Osteocyte (in vitro differentiated cells): ENCODE measurements at regions not wholly inside any gene's neighbourhood (a gene's known extent, or its start where the extent isn't known, plus 50 kb on each side); places are given as distances from the start of the nearest gene placed in this dataset.

Experiments used
- DNase-seq: peaks from one replicate; pipeline ENCODE4 v3.0.0; 2021; ENCODE audit warnings: mixed read lengths; ENCODE audit not compliant: unreplicated experiment; ENCODE audit errors: extremely low spot score
- H3K27ac Mint-ChIP-seq: one replicate; pipeline ENCODE4 v1.8.0; 2021; ENCODE audit warnings: mild to moderate bottlenecking, mixed read lengths; ENCODE audit not compliant: unreplicated experiment
- H3K27me3 Mint-ChIP-seq: one replicate; pipeline ENCODE4 v1.8.0; 2021; ENCODE audit warnings: mixed read lengths; ENCODE audit not compliant: unreplicated experiment
- H3K36me3 Mint-ChIP-seq: one replicate; pipeline ENCODE4 v1.8.0; 2021; ENCODE audit warnings: mixed read lengths; ENCODE audit not compliant: unreplicated experiment
- H3K4me1 Mint-ChIP-seq: one replicate; pipeline ENCODE4 v1.8.0; 2021; ENCODE audit warnings: mixed read lengths; ENCODE audit not compliant: unreplicated experiment
- H3K4me3 Mint-ChIP-seq: one replicate; pipeline ENCODE4 v1.8.0; 2021; ENCODE audit warnings: mild to moderate bottlenecking, moderate library complexity, mixed read lengths; ENCODE audit not compliant: unreplicated experiment
- H3K9me3 Mint-ChIP-seq: one replicate; pipeline ENCODE4 v1.8.0; 2021; ENCODE audit warnings: mixed read lengths; ENCODE audit not compliant: unreplicated experiment
- TF ChIP-seq, protein P1 (sequence below): fragments of 200-600 bp; sonication (generic); IDR thresholded peaks from 2 replicates; pipeline ENCODE4 v1.5.0; 2021; ENCODE audit warnings: antibody characterized with exemption, mild to moderate bottlenecking, moderate library complexity

DNA sequence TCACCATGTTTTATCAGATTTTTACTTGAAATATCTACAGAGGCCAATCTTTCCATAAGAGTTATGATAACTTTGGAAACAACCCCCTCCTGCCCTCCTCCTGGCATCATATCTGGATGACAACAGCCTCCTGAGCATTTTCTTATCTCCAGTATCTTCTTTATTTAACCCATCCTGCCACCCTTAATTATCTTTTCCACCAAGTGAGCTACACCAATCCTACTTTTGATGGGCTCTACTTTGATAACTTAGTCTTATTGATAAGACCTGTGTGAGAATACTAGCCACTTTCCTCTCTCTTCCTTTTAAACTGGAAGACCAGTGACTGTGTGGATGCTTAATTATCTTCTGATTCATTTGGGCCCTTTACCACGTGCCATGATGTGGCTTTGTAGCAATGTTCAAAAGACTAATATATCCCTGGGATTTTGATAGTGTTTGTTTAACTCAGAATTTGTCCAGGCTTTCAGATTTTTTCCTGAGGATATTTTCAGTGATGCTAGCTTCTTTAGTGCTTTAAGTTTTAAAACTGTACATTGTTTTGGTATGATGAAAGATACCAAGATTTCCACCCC is 330.1 kb upstream of the GIMD1 start:
- H3K36me3 Mint-ChIP-seq, result peaks cover 2% of the 10 kb centered on the region
- TF ChIP-seq, protein P1, sequence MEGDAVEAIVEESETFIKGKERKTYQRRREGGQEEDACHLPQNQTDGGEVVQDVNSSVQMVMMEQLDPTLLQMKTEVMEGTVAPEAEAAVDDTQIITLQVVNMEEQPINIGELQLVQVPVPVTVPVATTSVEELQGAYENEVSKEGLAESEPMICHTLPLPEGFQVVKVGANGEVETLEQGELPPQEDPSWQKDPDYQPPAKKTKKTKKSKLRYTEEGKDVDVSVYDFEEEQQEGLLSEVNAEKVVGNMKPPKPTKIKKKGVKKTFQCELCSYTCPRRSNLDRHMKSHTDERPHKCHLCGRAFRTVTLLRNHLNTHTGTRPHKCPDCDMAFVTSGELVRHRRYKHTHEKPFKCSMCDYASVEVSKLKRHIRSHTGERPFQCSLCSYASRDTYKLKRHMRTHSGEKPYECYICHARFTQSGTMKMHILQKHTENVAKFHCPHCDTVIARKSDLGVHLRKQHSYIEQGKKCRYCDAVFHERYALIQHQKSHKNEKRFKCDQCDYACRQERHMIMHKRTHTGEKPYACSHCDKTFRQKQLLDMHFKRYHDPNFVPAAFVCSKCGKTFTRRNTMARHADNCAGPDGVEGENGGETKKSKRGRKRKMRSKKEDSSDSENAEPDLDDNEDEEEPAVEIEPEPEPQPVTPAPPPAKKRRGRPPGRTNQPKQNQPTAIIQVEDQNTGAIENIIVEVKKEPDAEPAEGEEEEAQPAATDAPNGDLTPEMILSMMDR, result no peak
- DNase-seq, result no peak
- H3K9me3 Mint-ChIP-seq, result peaks cover 12% of the 10 kb centered on the region
- peaks cover 24% of the 10 kb centered on the region for H3K4me1 Mint-ChIP-seq
- H3K27me3 Mint-ChIP-seq, result peaks cover 6% of the 10 kb centered on the region
- H3K27ac Mint-ChIP-seq, result no peak overlapping the region
- H3K4me3 Mint-ChIP-seq, result no peak overlapping the region

DNA sequence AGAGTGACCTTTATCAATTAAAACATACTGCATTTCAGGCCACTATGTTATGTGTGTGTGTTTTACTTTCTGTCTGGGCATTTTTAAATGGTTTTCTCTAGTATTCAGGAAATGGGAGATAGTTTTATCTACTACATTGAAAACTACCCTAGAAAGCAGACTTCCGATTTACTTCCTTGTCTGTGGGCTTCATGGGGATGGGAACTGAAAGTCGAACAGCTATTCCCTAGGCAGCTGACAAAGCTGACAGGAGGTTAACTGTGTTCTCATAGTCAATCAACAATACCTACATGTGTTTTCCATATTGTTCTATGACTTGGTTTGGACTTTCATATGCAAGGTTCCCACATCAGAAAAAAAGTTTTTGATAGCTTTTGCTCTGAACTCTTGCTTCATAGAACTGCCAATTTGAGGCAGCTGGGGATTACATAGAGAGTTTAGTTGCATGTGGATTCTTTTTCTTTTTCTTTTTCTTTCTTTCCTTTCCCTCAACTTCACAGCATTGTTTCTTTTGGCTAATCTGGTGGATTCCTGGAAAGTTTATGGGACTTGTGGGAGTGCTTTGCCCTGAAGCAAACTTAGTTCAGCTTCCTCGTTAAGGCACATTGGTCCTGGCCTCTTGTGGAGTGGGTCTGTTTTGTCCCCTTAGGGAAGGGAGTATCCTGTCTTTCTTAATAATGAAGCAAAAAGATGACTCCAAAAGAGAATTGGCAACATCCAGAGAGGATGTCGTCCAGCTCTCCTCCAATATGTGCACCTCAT is 327.1 kb upstream of the GIMD1 start:
- TF ChIP-seq, protein P1, result no peak
- Mint-ChIP-seq H3K9me3 (peaks cover 12% of the 10 kb centered on the region), H3K36me3 (peaks cover 2% of the 10 kb centered on the region), H3K27me3 (peaks cover 4% of the 10 kb centered on the region), H3K27ac (peak overlapping the region; percentile 51), H3K4me3 (no peak overlapping the region), H3K4me1 (peaks cover 24% of the 10 kb centered on the region)
- no peak for DNase-seq

DNA sequence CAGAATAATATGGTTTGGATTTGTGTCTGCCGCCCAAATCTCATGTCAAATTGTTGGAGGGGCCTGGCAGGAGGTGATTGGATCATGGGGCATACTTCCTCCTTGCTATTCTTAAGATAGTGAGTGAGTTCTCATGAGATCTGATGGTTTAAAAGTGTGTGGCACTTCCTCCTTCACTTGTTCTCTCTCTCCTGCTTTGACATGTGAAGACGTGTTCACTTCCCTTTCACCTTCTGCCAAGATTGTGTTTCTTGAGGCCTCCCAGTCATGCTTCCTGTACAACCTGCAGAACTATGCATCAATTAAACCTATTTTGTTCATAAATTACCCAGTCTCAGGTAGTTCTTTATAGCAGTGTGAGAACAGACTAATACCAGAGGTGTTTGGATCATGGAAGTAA is 325.7 kb upstream of the GIMD1 start:
- no peak overlapping the region for H3K27ac Mint-ChIP-seq
- TF ChIP-seq, protein P1, result no peak
- H3K9me3 Mint-ChIP-seq, result peaks cover 12% of the 10 kb centered on the region
- peaks cover under 1% of the 10 kb centered on the region for H3K27me3 Mint-ChIP-seq
- H3K4me3 Mint-ChIP-seq, result no peak overlapping the region
- H3K4me1 Mint-ChIP-seq, result peaks cover 24% of the 10 kb centered on the region
- H3K36me3 Mint-ChIP-seq, result peaks cover 2% of the 10 kb centered on the region
- no peak for DNase-seq

DNA sequence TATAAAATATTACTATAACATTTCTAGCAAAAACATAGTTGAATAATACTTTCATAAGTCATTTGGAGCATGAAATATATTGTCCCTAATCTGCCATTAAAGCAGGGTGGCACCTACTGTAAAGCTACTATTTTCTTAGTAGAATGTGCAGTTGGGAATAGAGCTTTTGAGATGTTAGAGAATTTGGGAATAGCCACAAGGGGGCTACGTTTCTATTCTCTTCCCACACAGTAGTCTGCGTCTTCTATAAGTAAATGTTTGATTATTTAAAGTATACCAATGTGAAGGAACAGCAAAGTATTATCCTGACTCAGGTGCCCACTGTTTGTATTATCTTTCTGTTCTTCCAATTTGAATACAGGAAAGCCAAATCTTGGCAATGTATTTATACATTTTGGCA is 323.2 kb upstream of the GIMD1 start:
- Mint-ChIP-seq H3K27ac (no peak overlapping the region), H3K9me3 (peaks cover 7% of the 10 kb centered on the region), H3K4me3 (no peak overlapping the region), H3K4me1 (peaks cover 18% of the 10 kb centered on the region), H3K36me3 (peaks cover 2% of the 10 kb centered on the region), H3K27me3 (peaks cover 2% of the 10 kb centered on the region)
- TF ChIP-seq, protein P1, result peak; percentile 59
- no peak for DNase-seq

DNA sequence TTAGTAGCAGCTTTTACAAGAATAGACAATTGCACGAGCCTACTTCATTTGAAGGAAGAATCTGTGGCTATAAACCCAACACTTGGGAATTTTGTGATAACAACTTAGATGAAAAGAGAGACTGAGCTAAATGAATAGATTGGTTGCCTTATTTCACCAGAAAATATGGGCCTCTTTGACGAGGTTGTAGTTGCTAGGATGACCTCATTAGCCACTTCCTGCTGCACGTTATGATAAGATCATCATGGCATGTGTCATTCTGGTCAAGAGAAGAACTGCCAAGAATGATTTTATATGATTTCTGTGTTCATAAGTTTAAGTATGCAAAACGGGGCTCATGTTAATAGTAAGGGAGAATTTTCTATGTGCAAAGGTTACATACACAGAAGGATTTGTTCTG is 321.9 kb upstream of the GIMD1 start:
- H3K27ac Mint-ChIP-seq, result no peak overlapping the region
- peaks cover 18% of the 10 kb centered on the region for H3K9me3 Mint-ChIP-seq
- H3K4me1 Mint-ChIP-seq, result peaks cover 8% of the 10 kb centered on the region
- no peak for DNase-seq
- TF ChIP-seq, protein P1, result no peak
- H3K27me3 Mint-ChIP-seq, result peaks cover 4% of the 10 kb centered on the region
- H3K36me3 Mint-ChIP-seq, result peaks cover 2% of the 10 kb centered on the region
- H3K4me3 Mint-ChIP-seq, result no peak overlapping the region
